GM18867 (cell line): ENCODE measurements at regions not wholly inside any gene's neighbourhood (a gene's known extent, or its start where the extent isn't known, plus 50 kb on each side); places are given as distances from the start of the nearest gene placed in this dataset.
"Not testable (repeated sequence)": the region's sequence is repeated elsewhere in the genome, so short reads cannot be mapped to it uniquely, and the experiment has no call there.

Experiments
- ATAC-seq: cut with Tn5 transposase; IDR thresholded peaks from one replicate; pipeline ENCODE4 v1.9.1; 2021; ENCODE audit warnings: mild to moderate bottlenecking, moderate library complexity; ENCODE audit not compliant: unreplicated experiment

DNA sequence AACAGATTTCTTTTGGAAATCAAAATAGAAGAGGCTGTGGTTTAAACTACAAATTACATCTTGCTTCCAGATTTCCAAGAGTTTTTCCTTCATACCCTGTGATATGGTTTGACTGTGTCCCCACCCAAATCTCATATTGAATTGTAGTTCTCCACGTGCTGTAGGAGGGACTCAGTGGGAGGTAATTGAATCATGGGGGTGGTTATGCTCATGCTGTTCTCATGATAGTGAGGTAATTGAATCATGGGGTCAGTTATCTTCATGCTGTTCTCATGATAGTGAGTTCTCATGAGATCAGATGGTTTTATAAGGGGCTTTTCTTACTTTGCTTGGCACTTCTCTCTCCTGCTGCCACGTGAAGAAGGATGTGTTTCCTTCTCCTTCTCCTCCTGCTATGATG, 687.0 kb upstream of the ZNF608 start:
- ATAC-seq: no peak

DNA sequence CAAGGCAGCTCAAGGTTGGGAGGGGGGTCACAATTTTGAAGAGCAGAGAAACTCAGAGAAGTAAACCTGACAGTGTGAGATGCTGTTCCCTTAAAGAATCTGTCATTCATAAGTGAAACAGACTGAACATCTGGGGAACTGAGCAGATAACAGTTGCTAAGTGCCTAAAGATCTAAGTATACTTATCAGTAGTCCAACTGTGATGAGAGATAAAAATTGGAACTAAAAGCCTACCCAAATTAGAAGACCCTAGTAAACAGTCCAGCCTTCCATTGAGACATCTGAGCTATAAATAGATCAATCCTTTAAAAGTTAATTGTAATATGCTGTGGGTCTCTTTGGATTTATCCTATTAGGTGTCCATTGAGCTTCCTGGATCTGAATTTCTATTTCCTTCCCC, 692.8 kb upstream of the ZNF608 start:
- ATAC-seq: no peak

DNA sequence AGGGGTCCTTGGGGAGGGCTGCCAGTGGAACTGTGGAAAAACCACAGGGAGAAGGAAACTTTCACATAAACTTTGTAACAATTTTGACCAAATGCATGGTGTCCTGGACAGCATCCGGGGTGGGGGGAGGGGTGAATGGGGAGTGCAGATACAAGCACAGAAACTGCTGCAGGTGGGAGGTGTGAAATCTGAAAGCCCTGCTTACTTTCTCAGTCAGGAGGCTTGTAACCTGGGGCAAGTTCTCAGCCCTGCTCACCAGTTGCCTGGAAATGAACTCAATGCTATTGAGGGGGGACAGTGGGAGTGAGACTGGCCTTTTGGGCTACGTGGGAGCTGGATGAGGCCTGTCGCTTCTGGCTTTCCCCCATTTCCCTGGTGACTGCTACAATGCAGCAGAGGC, 694.5 kb upstream of the ZNF608 start:
- ATAC-seq: peak; percentile 90

DNA sequence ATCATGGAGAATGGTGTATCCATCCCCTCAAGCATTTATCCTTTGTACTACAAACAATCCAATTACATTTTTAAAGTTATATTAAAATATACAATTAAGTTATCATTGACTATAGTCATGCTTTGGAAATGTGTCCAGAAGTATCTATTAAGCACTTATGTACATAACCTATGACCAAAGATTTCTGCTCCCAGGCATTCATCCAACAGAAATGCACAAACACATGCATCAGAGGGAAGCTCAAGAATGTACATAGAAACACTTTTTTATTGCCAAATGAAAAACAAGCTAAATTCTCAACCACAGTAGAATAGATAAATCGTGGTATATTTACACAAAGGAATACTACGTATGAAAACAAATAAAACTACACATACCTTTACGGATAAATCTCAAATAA, 700.5 kb upstream of the ZNF608 start:
- ATAC-seq: no peak

DNA sequence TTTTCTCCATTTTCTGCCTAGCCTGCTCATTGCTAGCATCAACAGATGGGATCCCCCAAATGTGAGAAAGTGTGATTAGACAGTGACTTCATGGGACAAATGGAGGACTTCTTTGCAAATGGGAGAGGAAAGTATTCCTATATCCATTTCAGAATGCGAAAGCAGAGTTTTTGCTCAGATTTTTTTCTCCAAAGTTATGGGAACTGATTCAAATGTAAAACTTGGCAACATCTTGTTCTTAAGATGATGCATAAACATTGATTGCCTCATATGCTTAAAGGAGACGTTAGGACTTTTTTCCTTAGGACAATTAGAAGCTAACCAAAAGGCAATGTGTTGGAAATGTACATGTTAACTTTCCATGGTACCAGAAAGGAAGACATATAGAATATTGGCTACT, 704.3 kb upstream of the ZNF608 start:
- no peak for ATAC-seq

DNA sequence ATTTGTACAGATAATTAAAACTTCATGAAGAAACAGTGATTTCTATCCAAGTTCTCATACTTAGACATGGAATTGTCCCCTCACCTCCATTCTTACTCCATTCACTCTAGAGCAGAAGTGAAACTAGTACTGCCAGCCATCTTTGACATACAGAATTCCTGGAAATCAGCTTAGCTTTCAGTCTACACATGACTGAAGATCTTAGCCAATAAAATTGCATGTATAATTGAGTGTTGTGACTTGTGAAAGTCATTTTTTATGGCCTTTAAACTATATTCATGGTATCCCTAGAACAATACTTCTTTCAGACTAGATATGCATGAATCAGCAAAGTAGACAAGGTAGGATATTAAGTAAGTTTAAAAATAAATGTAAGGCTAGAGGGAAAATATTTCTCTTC, 705.2 kb upstream of the ZNF608 start:
- ATAC-seq: no peak

DNA sequence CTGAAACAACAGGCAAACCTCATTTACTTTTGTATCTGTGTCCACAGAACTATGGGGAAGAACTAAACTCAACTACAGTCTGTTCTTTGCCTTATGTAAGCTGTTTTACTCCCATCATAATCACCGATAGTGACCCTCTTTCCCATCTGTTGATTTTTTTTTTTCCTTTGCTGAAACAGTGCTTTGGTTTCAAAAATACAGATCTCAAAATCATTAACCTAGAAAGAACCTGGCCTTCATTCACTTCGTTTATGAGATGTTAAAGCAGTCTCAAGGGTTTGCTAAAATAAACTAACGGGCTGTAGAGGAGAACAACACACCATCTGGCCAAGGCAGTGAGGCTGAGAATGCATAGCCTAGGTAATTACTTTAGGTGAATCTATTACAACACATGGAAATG, 706.6 kb upstream of the ZNF608 start:
- no peak for ATAC-seq

DNA sequence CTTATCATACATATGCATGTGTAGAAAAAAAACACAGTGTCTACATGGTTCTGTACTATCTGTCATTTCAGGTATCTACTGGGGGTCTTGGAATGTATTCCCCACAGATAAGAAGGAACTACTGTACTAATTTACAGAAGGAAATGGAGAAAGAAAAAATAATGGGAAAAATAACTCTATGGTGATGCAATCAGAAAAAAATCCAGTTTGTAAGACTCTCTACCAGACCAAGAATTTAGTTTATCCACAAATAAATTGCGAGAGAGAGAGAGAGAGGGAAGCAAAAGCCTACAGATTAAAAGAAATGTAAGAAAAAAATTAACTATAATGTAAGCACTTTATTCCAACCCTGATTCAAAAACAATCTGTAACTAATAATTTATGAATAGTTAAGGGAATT, 708.6 kb upstream of the ZNF608 start:
- no peak for ATAC-seq

DNA sequence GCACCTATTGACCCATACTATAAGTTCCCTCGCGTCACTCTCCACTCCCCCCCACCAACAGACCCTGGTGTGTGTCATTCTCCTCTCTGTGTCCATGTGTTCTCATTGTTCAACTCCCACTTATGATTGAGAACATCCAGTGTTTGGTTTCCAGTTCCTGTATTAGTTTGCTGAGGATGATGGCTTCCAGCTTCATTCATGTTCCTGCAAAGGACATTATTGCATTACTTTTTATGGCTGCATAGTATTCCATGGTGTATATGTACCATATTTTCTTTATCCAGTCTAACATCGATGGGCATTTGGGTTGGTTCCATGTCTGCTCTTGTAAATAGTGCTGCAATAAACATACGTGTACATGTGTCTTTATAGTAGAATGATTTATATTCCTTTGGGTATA, 709.6 kb upstream of the ZNF608 start:
- ATAC-seq: not testable (repeated sequence)

DNA sequence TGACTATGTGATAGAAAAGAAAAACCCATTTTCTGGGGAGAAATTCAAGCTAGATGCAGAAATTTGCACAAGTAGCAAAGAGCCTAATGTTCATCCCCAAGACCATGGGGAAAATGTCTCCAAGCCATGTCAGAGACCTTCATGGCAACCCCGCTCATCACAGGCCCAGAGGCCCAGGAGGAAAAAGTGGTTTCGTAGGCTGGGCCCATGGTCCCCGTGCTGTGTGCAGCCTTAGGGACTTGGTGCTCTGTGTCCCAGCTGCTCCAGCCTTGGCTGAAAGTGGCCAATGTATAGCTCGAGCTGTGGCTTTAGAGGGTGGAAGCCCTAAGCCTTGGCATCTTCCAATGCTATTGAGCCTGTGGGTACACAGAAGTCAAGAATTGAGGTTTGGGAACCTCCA, 711.2 kb upstream of the ZNF608 start:
- ATAC-seq: no peak

DNA sequence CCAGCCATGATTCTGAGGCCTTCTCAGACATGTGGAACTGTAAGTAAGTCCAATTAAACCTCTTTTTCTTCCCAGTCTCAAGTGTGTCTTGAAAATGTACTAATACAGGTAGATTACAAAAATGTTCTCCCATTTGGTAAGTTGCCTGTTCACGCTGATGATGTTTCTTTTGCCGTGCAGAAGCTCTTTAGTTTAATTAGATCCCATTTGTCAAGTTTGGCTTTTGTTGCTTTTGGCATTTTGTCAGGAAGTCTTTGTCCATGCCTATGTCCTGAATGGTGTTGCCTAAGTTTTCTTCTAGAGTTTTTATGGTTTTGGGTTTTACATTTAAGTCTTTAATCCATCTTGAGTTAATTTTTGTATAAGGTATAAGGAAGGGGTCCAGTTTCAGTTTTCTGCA, 712.5 kb upstream of the ZNF608 start:
- not testable (repeated sequence) for ATAC-seq

DNA sequence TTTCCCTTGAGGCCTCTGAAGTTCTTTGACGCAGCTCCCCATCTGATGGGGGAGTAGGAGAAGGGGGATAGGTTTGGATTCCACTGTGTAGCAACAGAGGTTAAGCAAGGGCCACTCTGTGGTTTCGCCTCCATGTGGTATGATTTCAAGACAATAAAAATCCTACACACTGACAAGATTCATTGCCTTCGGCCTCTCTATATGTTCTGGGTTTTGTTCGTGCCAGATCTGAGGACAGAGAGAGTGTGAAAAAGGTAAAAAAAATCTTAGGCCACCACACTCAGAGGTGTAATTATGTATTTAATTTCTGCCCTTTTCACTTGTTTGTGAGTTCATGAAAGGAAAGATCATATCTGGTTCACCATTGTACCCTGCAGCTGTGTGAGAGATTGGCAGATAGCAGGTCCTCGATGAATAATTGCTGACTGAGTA, 715.2 kb upstream of the ZNF608 start:
- no peak for ATAC-seq

DNA sequence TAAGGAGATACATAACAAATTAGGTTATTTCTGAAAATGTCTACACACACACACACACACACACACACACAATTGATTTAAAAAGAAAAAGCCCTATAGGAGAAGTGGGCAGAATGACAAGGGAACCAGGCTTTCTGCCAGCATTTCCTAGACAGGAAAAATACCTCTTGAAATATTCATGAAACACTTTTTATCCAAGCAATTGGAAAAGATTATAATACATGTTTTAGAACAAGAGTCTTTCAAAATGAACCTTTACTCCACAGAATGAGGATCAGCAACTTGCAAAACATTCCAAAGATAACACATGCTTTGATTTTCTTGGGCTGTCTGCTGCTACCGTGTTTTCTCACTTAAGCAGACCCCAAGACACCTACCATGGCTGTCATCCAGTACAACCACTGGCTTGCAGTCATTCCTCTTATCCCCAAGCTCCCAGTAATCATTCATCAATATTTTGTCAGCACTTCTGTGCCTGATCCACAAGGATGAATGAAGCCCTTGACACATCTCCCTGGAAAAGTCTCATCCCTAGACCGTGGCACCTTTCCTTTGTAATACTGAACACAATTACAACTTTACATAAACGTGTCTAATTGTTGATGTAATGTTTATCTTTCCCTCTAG, 717.1 kb upstream of the ZNF608 start:
- ATAC-seq: no peak

DNA sequence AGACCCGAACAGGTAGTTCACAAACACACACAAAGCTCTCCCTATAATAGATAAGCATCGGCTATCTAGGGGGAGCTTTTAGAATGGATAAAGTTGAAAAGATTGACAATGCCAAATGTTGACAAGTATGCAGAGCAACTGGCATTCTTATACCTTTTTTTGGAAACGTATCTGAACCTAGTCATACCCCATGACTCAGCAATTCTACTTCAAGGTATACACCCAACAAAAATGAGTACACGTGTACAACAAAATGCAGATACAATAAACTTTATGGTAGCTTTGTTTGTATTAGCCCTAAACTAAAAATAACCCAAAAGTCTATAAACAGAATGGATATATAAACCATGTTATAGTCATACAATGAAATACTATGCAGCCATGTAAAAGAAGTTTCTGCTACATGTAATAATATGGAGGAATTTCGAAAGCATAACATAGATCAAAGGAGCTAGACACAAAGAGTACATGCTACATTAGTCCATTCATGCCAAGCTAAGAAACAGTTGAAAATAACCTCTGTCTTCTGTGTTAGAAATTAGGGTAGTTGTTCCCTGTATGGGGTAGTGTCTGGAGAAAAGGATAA, 718.5 kb upstream of the ZNF608 start:
- ATAC-seq: no peak

DNA sequence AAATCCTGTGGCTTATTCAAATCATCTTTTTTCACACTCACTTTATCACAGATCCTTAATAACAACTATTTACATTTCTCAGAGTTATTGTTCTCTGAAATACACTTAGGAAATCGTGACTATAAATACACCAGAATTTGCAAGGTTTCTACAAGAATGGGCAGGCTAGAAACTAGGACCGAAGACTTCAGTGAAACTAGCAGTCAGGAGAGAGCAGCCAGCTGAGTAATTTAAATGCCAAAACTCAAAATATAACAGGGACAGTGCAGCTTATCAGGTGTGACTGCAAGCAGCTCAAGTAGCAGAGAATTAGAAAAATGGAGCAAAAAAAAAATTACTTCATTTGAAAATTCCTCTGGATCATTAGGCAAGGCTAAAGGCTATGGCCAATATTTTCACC, 719.3 kb upstream of the ZNF608 start:
- ATAC-seq: peak; percentile 61

DNA sequence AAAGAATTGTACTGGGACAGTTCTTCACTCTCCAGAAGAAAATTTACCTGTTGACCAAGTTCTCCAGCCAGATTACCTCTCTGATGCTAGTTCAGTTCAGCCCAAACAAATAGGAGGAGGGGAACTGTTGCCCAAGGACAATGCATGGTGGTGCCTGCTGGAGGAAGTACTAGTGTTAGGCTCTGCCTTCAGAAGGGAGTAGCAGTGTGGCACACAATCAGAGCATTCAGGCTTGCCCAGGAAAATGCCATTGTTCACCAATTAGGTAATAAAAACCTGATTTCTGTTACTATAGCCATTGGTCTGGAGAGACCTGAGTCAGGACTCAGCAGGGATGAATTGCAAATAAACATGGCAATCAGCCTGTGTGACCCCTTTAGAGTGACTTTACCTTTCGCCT, 720.8 kb upstream of the ZNF608 start:
- no peak for ATAC-seq

DNA sequence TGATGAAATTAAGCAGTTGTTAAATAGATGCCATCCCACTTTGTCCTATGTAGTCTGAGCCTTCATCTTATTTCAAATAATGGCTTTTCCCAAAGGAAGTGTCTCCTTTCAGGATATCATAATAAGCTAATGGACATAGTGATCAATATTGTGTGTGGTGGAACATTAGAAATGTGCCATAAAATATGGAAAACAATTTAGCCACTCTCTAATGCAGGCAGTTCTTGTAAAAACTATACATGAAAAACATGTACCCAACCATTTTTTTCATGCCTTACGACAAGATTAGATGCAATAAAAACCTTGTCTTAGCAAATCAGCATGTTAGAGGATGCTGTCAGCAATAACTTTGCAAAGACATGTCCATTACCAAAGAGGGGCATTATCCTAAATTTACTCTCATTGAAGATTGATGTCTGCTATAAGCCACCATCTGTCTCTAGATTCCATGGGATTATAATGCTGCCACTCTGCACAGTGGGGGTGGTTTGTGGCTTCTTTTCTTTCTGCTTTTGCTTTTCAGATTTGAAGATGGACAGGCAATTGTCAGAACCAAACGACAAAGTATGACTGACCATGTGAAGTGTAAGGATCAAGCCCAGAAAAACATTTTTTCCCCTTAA, 724.0 kb upstream of the ZNF608 start:
- no peak for ATAC-seq

DNA sequence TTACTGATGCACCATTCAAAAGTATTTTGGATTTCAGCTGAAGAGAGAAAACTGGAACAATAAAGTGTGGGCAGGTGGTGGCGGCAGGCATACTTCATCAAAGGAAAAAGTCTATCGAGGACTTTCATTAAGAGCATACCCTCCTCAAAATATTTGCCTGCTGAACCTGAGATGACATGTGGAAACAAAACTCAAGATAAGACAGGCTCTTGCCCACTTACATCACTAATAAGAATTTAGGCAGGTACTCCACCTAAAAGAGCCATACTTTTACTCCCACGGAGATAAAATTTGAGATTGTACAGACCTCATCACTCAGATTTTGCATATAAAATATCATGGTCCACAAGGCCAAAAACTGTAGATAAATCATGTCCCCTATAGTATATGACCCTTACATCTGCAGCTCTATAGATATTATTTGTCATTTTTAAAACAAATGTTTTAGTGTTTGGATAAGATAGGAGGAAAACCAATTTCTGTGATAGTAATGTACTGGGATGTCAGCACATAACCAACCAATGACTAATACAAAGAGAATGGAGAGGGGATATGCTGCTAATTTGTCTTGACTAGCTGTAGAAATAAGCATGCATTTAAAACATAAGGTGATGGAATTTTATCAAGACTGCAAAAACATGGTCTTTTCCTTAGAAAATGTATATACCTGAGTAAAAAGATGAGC, 730.6 kb upstream of the ZNF608 start:
- ATAC-seq: no peak

DNA sequence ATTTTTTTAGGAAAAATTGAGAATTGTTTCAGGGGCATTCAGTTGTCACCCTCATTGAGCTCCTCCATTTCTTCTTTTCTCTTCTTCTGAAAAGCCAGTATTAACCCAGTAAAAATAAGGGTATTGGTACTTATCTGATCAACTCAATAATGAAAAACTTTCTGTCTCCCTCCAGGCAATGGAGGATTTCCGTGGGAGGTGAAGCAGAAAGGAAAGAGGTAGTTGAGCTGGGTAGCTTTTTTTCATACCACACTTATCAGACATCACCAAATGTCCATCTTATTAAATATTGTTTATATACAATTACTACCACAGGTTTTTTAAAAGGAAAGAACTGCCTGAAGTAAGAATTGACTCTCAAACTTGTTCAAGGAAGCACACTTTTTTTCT, 731.1 kb upstream of the ZNF608 start:
- ATAC-seq: no peak

DNA sequence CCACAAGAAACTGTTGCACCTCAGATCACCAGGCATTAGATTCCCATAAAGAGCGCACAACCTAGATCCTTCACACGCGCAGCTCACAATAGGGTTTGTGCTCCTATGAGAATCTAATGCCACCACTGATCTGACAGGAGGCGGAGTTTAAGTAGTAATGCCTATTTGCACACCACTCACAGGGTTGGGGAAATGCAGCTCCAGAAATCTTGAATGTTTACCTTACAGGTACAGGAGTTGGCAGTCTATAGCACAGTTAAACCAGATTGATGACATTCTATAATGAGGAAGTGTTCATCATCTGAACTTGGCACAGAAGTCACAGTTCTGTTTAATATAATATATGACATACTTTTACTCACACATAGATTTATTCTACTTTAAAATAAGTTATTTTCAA, 732.2 kb upstream of the ZNF608 start:
- no peak for ATAC-seq

DNA sequence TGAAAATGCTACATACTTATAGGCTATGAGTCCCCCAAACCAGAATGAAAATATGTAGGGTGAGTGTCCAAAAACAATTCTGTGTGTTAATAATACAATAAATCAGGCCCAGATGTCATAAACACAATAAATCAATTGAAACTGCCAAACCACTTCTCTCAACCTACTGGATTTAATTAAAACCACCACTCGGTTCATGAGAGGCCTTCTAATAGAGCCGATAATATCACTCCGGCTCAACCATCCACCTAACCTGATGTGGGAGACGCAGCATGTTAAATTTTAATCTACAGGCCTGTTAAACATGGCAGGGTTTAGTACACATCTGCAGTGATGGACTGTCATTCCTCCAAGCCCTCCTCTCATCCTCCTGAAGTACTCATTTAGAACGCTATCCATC, 734.5 kb upstream of the ZNF608 start:
- no peak for ATAC-seq
